ENCODE measurements at regions not wholly inside any gene's neighbourhood (a gene's known extent, or its start where the extent isn't known, plus 50 kb on each side); places are given as distances from the start of the nearest gene placed in this dataset.
"Not testable (repeated sequence)": the region's sequence is repeated elsewhere in the genome, so short reads cannot be mapped to it uniquely, and the experiment has no call there.

DNA sequence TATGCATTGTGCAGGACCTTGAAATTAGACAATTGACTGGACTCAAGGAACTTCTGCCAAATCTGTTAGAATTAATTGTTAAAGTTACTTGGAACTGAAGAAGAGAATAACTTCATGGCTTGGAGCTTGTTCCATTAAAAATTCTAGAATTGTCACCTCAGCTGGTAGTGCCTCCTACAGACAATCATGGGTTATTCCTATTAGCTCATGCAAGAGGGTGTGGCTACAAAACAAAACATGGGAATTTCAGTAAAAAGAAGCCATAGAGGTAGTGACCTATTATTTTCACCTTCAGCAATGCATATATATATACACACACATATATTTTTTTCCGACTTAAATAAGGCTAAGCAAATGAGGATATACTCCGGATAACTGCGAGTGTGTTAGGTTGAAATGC, 181.9 kb upstream of the DTNA start:
- DNase-seq (ENCODE audit: low read depth, low spot score): no peak

DNA sequence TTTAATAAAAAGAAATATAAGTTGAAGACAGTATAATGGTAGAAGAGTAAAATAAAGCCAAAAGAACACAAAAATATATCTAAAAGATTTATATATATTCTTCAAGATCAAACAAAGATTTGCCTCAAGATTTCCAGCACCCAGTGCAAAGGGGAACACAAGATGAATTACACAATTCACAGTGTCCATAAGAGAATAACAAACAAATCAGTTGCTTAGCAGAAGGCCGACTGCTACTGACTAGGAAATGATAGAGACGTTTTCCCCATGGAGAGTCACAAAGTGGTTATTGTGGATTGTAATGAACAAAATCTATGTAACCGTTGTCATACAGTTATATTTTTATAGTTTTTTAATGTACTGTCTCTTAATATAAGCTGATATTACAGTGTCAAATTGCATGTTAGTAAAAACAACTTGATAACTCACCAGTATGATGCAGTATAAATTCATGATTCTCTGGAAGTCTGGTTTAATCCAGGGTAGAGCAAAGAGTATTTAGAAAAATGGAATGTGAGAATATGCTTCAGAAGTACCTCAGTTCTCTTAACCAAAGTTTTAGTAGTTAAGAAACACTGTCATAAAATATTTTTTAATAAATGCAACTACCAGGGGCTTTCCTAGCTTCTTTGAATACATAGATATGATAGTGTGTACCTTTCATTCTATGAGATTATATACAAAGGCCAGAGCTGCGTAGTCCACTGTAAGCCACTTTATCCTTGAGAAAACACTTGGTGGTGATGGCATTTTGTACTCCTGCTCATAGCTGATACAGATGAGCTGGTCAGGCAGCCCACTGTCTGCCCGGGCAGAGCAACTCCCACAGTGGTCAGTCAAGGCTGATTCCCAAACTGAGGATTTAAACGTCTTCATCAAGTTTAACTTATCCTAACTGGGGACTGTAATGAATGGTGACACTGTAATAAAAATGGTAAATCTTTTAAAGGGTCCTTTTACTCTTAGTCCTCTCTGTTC, 180.5 kb upstream of the DTNA start:
- no peak for DNase-seq (ENCODE audit: low read depth, low spot score)

DNA sequence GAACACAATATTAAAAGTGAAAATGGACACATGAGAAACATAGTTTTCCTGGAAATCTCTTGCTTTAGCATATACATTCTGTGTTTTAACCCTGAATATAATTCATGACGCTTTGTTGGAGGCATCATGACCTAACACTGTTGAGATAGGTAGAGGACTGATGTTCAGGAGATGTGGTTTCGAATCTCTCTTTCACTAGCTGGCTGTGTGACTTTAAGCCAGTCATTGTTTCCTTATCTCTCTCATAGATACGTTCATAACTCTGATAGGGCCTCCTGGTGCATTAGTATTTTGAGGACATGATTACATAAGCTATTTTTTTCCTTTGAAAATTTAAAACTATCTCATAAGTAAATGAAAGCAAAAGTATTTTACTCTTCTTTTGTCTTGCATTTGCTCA, 179.0 kb upstream of the DTNA start:
- no peak for DNase-seq (ENCODE audit: low read depth, low spot score)

DNA sequence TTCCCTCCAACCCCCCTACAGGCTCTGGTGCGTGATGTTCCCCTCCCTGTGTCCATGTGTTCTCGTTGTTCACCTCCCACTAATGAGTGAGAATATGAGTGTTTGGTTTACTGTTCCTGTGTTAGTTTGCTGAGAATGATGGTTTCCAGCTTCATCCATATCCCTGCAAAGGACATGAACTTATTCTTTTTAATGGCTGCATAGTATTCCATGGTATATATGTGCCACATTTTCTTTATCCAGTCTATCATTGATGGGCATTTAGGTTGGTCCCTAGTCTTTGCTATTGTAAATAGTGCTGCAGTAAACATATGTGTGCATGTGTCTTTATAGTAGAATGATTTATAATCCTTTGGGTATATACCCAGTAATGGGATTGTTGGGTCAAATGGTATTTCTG, 175.5 kb upstream of the DTNA start:
- not testable (repeated sequence) for DNase-seq (ENCODE audit: low read depth, low spot score)

DNA sequence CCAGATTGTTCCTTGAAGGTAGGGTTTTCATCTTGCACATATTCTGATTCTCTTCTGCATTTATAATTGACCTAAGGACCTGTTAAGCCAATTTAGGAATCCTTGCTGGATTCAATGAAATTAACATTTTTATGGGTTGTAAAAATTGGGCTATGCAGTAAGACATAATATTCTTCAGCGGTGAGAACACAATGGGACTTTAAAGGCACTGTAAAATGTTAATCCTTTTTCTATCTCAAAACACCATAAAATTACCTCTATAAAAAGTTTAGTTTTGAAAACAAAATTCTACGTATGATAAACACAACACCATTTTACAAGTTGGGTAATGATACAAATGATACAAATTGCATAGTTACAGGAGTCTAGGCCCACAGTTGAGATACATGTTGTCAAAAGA, 169.2 kb upstream of the DTNA start:
- DNase-seq (ENCODE audit: low read depth, low spot score): no peak

DNA sequence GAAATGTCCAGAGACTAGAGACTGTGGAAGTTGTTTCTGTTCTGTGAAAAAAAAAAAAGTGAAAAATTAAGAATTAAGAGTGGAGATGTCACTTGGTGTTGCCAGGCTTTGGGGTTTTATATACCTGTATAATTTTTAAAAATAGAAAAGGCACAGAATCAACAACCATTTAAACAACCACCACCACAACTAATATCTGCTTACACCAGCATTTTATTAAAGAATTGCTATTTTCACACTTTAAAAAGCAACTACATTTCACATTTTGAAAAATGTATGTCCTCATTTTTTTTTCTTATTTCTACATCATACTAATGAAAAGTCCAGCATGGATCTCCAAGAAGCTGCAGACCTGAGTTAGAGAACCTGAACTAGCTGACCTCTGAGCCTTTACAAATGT, 167.5 kb upstream of the DTNA start:
- DNase-seq (ENCODE audit: low read depth, low spot score): no peak

DNA sequence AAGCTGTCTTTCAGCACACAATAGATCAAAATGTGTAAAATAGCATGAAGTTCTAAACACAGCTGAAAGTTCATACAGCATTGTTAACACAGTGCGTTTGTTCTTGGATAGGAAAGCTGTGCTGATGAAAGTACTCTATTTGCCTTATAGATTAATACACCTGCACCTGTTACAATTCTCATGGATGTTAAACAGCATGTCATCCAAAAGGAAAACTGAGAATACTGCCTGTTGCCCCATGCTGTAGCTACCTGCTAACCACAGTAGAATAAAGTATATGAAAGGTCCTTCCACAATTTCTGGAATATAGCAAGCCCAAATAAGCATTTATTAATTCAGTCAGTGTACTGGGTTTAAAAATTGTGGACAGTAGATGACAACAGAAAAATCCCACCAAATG, 166.7 kb upstream of the DTNA start:
- no peak for DNase-seq (ENCODE audit: low read depth, low spot score)

DNA sequence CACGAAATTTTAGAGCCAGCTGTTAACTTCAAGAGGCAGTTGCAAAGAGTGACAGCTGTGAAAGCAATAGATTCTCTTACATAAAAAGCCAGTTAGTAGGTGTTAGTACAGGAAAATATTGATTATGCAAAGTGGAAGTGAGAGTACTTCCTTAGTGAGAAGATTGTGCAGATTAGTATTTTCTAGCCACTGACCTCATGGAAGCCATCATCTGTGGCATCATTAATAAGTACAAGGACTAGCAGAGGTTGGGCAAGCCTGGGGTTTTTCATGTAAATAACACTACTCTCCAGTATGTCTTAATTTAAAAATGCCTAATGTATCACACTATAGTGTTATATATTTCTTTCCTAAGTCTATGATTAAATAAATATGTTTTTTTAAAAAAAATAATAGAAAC, 166.2 kb upstream of the DTNA start:
- DNase-seq (ENCODE audit: low read depth, low spot score): no peak

DNA sequence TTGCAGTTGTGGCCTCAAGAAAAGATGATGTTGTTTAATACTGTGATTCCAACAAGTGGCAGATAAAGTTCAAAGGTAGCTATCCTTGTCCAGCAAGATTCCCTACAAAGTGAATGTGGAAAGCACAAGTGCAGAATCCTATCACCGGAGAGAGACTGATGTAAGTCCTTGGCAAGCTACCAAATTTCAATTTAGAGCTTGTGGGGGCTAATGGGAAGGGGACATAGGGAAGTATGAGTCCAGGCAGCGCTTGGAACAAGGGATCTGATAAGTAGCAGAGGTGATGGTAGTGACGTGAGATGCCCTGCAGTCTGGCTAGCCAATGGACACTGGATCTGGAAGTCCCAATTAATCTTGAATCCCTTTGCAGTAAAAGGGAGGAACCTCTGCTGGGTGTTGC, 165.2 kb upstream of the DTNA start:
- no peak for DNase-seq (ENCODE audit: low read depth, low spot score)

DNA sequence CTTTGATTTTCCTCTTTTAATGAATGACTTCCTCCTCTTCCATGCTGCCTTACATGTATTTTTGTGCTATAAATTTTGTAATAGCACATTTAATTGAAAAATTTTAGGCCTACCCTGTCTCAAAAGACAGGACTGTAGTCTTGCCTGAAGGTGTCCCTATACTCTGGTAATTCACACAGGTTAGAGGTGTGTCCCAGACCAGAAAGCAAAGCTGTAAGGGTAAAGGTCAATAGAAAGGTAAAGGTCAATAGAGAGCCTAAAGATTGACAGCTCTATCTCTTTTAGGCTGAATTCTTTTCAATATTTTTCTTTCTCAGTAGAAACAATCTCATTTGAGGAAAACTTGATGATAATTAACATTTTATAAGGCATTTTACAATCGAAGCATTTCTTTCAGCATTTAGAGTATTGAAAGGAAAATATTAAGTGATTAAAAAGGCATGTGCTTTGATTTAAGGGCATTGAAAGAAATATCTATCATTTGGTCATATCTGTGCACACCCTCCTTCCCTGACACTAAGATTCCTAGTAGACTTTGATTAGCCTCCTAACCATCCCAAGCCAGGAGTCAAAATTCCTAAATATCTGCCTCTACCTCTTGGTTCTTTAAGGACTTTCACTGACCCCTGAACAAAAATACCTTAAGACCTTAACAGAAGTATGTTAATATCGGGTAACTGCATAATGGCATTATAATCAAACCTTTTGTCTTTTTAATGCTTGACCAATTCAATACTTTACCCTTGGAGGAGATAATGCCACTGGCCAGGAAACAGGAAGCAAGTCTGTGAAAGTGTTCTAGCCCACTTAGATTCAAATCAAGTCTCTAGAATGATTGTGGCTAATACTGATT, 161.8 kb upstream of the DTNA start:
- DNase-seq (ENCODE audit: low read depth, low spot score): no peak

DNA sequence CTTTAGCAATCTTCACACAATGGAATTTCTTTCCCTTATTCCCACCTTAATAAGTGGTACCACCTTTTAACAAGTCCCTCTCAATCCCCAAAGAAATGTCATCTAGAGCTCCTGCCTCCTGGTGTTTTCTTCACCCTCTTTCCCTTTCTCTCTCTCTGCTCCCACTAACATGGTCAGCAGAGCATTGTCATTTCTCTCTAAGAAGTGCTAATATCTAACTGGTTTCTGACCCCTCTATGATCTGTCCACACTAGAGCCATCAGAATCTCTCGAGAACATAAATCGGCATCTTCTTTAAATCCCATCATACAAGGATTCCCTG, 161.2 kb upstream of the DTNA start:
- no peak for DNase-seq (ENCODE audit: low read depth, low spot score)

DNA sequence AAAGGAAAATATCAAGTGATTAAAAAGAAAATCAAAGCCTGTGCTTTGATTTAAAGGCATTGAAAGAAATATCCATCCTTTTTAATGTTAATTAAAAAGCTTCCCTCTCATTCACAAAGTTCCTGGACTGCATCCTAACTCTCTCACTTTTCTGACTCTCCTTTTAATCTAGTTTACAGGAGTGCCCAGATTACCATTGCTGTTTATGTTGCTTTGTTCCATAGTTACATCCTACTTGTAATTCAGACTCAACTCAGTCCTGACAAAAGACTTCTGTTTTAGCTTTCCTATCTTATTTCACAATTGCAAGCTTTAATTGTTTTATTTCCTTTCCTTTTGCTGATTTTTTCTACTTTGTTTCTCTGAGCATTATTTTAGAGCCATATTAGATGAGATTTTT, 160.7 kb upstream of the DTNA start:
- DNase-seq (ENCODE audit: low read depth, low spot score): no peak

DNA sequence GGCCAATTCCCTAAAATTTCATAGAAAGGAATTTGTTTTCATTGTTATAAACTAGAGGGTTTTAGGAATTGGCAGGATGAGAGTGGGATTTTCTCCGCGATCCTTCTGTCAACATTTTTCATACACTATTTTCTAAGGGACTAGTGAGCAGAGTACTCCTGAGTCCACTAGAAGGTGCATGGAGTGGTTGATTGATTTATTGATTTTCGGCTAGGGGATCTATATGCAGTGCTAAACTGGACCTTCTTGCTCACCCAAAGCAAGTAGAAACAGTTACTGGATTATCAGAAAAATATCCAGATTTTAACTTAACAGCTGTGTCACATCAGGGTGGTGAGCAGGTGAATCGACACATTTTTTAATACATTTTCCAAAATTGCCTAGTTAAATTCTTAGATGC, 159.9 kb upstream of the DTNA start:
- no peak for DNase-seq (ENCODE audit: low read depth, low spot score)

DNA sequence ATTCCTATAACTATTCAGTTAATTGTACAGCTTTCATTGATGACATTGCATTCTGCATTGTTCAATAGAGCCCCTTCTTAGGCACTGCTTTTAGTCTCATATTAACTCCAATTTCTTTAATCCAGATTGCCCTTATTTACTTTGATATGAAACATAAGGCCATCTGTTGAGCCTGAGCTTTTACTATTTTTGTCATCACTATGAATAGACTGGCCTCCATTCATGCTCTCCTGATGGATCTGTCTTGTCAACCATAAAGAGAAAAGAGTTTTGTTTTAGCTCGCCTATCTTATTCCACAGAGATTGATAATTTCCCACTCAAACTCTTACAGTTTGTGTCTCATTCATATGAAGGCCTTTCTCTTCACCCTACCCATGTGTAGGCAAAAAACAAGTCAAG, 159.2 kb upstream of the DTNA start:
- DNase-seq (ENCODE audit: low read depth, low spot score): no peak

DNA sequence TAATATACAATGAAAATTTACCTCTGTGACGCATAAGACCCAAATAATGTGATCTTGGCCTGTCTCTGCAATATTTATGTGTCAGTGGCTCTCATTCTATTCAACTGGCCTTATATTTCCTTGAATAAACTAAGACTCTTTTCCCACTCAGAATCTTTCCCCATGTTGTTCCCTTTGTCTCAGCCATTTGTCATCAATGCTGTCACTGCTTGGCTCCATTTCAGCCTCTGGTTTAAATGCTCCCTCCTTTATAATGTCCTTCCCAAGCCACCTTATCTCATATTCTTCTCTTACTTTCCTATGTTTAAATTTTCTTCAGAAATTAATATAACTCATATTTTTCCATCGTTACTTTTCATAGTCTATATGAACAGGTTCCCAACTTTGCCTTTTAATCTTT, 158.3 kb upstream of the DTNA start:
- no peak for DNase-seq (ENCODE audit: low read depth, low spot score)

DNA sequence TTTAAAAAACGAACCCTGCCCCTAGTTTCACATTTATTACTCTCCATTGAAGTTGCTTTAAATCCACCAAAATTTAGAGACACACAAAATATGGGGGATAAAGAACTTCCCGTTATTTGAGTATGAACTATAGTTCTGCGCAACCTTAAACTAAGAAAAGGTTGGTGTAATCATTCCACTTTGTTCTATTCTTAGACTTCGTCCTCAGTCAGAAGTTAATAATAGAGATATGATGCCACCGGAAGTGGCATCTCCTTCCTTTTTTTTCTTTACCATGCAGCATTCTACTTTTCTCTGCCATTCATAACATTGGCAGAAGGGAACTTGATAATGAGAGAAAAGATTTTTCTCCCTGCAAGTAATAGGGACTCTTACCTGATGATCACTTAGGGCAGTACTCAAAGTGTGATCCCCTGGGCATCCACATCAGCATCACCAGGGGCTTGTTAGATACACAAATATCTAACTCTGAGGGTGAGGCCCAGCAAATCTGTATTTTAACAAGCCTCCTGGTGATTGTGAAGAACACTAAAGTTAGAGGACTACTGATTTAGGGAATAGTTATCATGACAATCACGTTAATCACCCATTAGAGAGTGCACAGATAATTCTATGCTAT, 147.7 kb upstream of the DTNA start:
- DNase-seq (ENCODE audit: low read depth, low spot score): no peak

DNA sequence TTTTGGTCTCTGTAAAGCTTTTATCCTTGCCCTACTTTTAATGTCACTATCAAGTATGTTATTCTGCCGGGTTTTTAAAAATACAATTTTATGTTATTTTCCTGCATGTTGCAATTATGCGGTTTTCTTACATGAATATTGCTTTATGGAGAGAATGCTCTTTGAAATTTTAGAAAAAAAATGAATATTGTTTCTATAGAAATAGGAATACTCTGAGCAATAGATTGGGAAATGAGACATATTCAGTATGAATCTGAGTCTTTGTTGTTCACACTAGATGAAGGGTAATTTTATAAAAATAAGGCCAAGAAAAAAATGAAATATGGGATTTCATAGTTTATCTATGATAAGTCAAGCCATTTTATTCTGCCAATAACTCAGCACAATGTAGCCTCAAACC, 142.2 kb upstream of the DTNA start:
- DNase-seq (ENCODE audit: low read depth, low spot score): no peak

DNA sequence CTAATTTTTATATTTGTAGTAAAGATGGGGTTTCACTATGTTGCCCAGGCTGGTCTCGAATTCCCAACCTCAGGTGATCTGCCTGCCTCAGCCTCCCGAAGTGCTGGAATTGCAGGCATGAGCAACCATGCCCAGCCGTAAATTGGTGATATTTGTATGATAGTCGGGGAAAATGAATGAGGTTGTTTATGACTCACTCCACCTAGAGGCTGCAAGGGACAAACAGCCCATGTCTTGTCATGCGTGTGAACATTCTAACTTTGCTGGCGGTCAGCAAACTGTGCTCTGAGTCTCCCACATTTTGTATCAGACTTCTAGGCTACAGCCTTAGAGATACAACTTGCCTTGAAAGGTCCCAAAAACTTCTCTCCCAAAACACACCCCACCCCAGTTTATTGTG, 133.5 kb upstream of the DTNA start:
- DNase-seq (ENCODE audit: low read depth, low spot score): no peak

DNA sequence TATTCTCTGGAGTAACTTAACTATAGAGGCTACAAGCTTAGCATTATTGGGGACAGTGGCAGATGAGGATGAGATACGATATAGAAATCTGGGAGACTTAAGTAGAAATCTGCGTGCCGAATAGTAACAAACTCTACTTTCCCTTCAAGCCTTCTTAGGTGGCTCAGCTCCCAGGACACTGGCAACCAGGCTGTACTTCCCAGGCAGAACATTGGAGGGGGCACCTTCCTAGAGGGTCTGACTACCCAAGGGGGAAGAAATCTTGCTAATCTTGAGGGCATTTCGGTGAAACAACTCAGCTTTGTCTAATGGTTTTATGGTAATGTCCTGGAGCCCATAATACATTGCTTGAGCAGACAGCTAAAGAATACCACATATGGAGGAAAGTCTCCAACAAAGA, 126.2 kb upstream of the DTNA start:
- DNase-seq (ENCODE audit: low read depth, low spot score): no peak

DNA sequence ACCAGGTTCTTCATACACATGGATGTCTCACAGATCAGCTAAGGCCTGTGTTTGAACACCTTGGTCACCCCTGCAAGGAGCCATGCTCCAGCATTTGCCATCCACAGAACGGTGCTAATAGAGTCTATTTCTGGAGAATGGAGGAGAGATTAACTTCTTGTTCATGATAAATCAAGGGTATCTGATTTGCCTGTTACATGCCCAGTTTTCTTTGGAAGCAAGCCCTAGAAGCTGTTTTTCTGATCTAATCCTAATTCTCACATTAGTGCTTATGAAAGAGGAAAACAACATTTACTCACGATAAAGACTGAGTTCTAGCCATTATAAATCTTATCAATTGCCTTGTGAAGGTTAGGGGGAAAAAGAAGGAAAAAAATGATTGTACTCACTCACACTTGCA, 119.6 kb upstream of the DTNA start:
- no peak for DNase-seq (ENCODE audit: low read depth, low spot score)

DNA sequence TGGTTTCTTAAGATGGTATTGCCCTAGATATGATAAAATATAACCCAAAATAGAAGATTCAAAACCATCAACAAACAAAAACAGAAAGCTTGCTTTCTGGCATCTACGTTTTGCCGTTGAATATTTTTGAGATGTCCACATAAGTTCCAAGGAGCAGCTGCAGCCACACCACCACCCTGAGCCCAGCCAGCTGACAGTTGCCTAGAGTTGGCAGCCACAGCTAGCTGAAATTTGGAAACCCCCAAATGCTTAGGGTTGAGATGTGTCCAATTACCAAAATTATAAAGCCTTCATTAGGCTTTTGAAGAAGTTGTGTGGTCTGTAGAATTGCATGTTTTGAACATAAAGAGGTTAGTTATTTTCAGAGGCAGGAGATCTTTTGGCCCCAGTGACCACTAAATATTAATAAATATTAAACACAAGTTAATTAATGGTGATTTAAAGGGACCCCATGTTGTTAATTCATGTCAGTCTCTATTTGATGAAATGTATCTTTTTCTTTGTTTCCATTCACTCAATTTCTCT, 118.1 kb upstream of the DTNA start:
- DNase-seq (ENCODE audit: low read depth, low spot score): no peak

DNA sequence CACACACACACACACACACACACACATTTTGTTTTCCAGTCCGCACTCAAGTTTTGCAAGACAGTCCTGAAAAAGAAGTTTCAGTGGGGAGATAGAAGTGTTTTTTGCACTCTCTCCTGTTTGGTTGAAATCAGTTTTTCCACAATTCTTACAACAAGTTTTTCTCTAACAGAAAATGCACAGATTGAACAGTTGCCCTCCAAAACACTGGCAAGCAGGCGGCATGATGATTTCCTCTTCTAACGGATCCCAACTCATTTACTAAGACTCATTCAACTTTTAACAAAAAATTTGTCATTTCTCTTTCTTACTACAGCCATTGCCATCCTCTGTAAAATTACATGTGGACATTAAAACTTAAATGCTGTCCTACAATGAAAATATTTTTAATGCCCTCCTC, 117.6 kb upstream of the DTNA start:
- no peak for DNase-seq (ENCODE audit: low read depth, low spot score)

Measured in smooth muscle cell of the brain vasculature (primary cell).